ENCODE measurements at regions not wholly inside any gene's neighbourhood (a gene's known extent, or its start where the extent isn't known, plus 50 kb on each side); places are given as distances from the start of the nearest gene placed in this dataset.
"Not testable (repeated sequence)": the region's sequence is repeated elsewhere in the genome, so short reads cannot be mapped to it uniquely, and the experiment has no call there.

DNA sequence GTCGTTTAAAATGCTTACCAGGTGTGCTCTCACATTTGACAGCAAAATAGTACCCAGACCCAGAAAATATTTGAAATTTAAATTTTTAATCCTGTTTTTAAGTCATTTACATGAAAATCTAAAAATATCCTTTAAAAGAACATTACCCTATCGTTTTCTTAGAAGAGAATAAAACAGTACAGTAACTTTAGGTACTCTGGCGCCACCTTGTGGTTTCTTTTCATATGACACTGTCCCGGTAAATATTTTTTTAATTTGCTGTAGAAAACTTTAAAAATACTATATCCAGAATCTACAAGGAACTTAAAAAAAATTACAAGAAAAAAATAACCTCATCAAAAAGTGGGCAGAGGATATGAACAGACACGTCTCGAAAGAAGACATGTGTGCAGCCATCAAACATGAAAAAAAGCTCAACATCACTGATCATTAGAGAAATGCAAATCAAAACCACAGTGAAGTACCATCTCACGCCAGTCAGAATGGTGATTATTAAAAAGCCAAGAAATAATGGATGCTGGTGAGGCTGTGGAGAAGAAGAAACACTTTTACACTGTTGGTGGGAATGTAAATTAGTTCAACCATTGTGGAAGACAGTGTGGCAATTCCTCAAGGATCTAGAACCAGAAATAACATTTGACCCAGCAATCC is 129.2 kb downstream of the RGS21 start:
- Histone ChIP-seq H2AFZ (ENCODE audit: low read length, unreplicated experiment) (peak overlapping the region; percentile 6), H3K27me3 (ENCODE audit: insufficient read depth, low read length) (no peaks in the 10 kb centered on the region)

GRCh38 chr1:192448026-192448578 is 127.5 kb upstream of the RGS1 start:
- Histone ChIP-seq H3K4me1 (ENCODE audit: control insufficient read depth, insufficient read depth, low read length, unreplicated experiment) (peaks cover 16% of the 10 kb centered on the region), H3K27ac (ENCODE audit: low read depth, low read length) (no peak overlapping the region), H3K79me2 (ENCODE audit: control insufficient read depth, insufficient read depth, low read length, unreplicated experiment) (no peaks in the 10 kb centered on the region), H3K36me3 (ENCODE audit: insufficient read depth, low read length) (no peaks in the 10 kb centered on the region), H2AFZ (ENCODE audit: low read length, unreplicated experiment) (no peak overlapping the region), H3K27me3 (ENCODE audit: insufficient read depth, low read length) (no peaks in the 10 kb centered on the region), H3K4me3 (ENCODE audit: low read depth, low read length) (no peak overlapping the region)

More for the DNA sequence above, 129.2 kb downstream of the RGS21 start:
- Histone ChIP-seq H3K27ac (ENCODE audit: low read depth, low read length) (no peak overlapping the region), H3K4me1 (ENCODE audit: control insufficient read depth, insufficient read depth, low read length, unreplicated experiment) (peaks cover 25% of the 10 kb centered on the region), H3K36me3 (ENCODE audit: insufficient read depth, low read length) (no peaks in the 10 kb centered on the region), H3K4me3 (ENCODE audit: low read depth, low read length) (peak overlapping the region; percentile 45; the same call in 1 of the 2 replicates), H3K79me2 (ENCODE audit: control insufficient read depth, insufficient read depth, low read length, unreplicated experiment) (no peaks in the 10 kb centered on the region)

- Histone ChIP-seq H2AFZ (ENCODE audit: low read length, unreplicated experiment) (no peak overlapping the region), H3K4me3 (ENCODE audit: low read depth, low read length) (no peak overlapping the region), H3K36me3 (ENCODE audit: insufficient read depth, low read length) (no peaks in the 10 kb centered on the region), H3K4me1 (ENCODE audit: control insufficient read depth, insufficient read depth, low read length, unreplicated experiment) (no peaks in the 10 kb centered on the region), H3K27ac (ENCODE audit: low read depth, low read length) (no peak overlapping the region), H3K27me3 (ENCODE audit: insufficient read depth, low read length) (no peaks in the 10 kb centered on the region), H3K79me2 (ENCODE audit: control insufficient read depth, insufficient read depth, low read length, unreplicated experiment) (no peaks in the 10 kb centered on the region)
Measured at GRCh38 chr1:192453360-192453992, 122.1 kb upstream of the RGS1 start.

DNA sequence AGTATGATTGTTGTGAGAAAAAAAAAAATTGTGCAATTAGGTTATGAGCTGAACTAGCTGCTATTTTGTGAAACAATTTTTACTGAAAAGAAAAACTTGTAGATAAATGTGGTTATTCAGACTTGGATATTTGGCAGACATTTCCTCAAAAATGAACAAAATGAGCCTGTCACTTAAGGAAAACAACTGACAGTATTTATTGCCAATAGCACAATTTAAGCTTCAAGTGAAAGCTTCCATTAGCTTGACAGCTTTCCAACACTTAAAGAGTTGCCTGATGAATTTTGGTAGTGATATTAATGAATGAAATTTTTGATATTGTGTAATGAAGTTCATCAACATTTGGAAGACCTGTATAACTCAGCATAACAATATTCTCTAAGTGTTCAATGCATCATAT is 116.1 kb upstream of the RGS1 start:
- Histone ChIP-seq H2AFZ (ENCODE audit: low read length, unreplicated experiment) (no peak overlapping the region), H3K4me3 (ENCODE audit: low read depth, low read length) (no peak overlapping the region), H3K27ac (ENCODE audit: low read depth, low read length) (no peak overlapping the region), H3K4me1 (ENCODE audit: control insufficient read depth, insufficient read depth, low read length, unreplicated experiment) (no peaks in the 10 kb centered on the region), H3K79me2 (ENCODE audit: control insufficient read depth, insufficient read depth, low read length, unreplicated experiment) (no peaks in the 10 kb centered on the region), H3K36me3 (ENCODE audit: insufficient read depth, low read length) (no peaks in the 10 kb centered on the region), H3K27me3 (ENCODE audit: insufficient read depth, low read length) (no peaks in the 10 kb centered on the region)

- Histone ChIP-seq H2AFZ (ENCODE audit: low read length, unreplicated experiment) (no peak overlapping the region), H3K4me3 (ENCODE audit: low read depth, low read length) (no peak overlapping the region), H3K27me3 (ENCODE audit: insufficient read depth, low read length) (no peaks in the 10 kb centered on the region), H3K36me3 (ENCODE audit: insufficient read depth, low read length) (no peaks in the 10 kb centered on the region), H3K27ac (ENCODE audit: low read depth, low read length) (no peak overlapping the region), H3K79me2 (ENCODE audit: control insufficient read depth, insufficient read depth, low read length, unreplicated experiment) (no peaks in the 10 kb centered on the region), H3K4me1 (ENCODE audit: control insufficient read depth, insufficient read depth, low read length, unreplicated experiment) (no peaks in the 10 kb centered on the region)
Measured at GRCh38 chr1:192461684-192462083, 113.9 kb upstream of the RGS1 start.

- no peaks in the 10 kb centered on the region for H3K79me2 ChIP-seq (ENCODE audit: control insufficient read depth, insufficient read depth, low read length, unreplicated experiment)
- no peaks in the 10 kb centered on the region for H3K36me3 ChIP-seq (ENCODE audit: insufficient read depth, low read length)
- H3K4me3 ChIP-seq (ENCODE audit: low read depth, low read length): no peak overlapping the region
- H2AFZ ChIP-seq (ENCODE audit: low read length, unreplicated experiment): no peak overlapping the region
- H3K4me1 ChIP-seq (ENCODE audit: control insufficient read depth, insufficient read depth, low read length, unreplicated experiment): no peaks in the 10 kb centered on the region
- no peaks in the 10 kb centered on the region for H3K27me3 ChIP-seq (ENCODE audit: insufficient read depth, low read length)
- H3K27ac ChIP-seq (ENCODE audit: low read depth, low read length): no peak overlapping the region
Measured at GRCh38 chr1:192462616-192463015, 113.0 kb upstream of the RGS1 start.

DNA sequence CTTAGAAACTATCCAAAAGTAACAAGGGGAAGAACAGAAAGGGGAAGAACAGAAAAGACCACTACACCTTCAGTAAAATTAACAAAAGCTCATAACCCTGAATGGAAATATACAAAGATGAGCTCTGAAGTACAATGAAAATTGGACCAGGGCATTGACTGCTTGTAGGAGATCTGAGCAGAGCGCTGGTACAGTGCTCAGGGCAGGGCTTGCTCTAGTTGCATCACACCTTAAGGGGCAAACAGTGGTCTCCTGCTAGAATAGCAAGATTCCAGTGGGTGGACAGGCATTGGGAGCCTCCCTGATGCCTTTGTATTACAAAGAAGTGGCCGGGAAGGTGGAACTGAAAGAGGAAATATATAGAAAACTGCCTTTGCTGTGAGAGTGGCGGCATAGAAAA is 111.9 kb upstream of the RGS1 start:
- Histone ChIP-seq H3K36me3 (ENCODE audit: insufficient read depth, low read length) (no peaks in the 10 kb centered on the region), H3K27me3 (ENCODE audit: insufficient read depth, low read length) (peaks cover 8% of the 10 kb centered on the region; the same call in 1 of the 2 replicates), H3K79me2 (ENCODE audit: control insufficient read depth, insufficient read depth, low read length, unreplicated experiment) (no peaks in the 10 kb centered on the region), H3K4me1 (ENCODE audit: control insufficient read depth, insufficient read depth, low read length, unreplicated experiment) (no peaks in the 10 kb centered on the region), H3K27ac (ENCODE audit: low read depth, low read length) (no peak overlapping the region), H3K4me3 (ENCODE audit: low read depth, low read length) (no peak overlapping the region), H2AFZ (ENCODE audit: low read length, unreplicated experiment) (no peak overlapping the region)

GRCh38 chr1:192465221-192465620 is 110.4 kb upstream of the RGS1 start:
- H3K4me1 ChIP-seq (ENCODE audit: control insufficient read depth, insufficient read depth, low read length, unreplicated experiment); H3K79me2 ChIP-seq (ENCODE audit: control insufficient read depth, insufficient read depth, low read length, unreplicated experiment); H3K36me3 ChIP-seq (ENCODE audit: insufficient read depth, low read length); H2AFZ ChIP-seq (ENCODE audit: low read length, unreplicated experiment); H3K27ac ChIP-seq (ENCODE audit: low read depth, low read length); H3K4me3 ChIP-seq (ENCODE audit: low read depth, low read length): not testable (repeated sequence)
- peaks cover 21% of the 10 kb centered on the region; the same call in 1 of the 2 replicates for H3K27me3 ChIP-seq (ENCODE audit: insufficient read depth, low read length)

- no peak overlapping the region for H2AFZ ChIP-seq (ENCODE audit: low read length, unreplicated experiment)
- H3K4me3 ChIP-seq (ENCODE audit: low read depth, low read length): no peak overlapping the region
- H3K27ac ChIP-seq (ENCODE audit: low read depth, low read length): no peak overlapping the region
- no peaks in the 10 kb centered on the region for H3K79me2 ChIP-seq (ENCODE audit: control insufficient read depth, insufficient read depth, low read length, unreplicated experiment)
- no peaks in the 10 kb centered on the region for H3K36me3 ChIP-seq (ENCODE audit: insufficient read depth, low read length)
- peaks cover 15% of the 10 kb centered on the region; the same call in 1 of the 2 replicates for H3K27me3 ChIP-seq (ENCODE audit: insufficient read depth, low read length)
- peaks cover 3% of the 10 kb centered on the region for H3K4me1 ChIP-seq (ENCODE audit: control insufficient read depth, insufficient read depth, low read length, unreplicated experiment)
Measured at GRCh38 chr1:192474080-192474683, 101.4 kb upstream of the RGS1 start.

DNA sequence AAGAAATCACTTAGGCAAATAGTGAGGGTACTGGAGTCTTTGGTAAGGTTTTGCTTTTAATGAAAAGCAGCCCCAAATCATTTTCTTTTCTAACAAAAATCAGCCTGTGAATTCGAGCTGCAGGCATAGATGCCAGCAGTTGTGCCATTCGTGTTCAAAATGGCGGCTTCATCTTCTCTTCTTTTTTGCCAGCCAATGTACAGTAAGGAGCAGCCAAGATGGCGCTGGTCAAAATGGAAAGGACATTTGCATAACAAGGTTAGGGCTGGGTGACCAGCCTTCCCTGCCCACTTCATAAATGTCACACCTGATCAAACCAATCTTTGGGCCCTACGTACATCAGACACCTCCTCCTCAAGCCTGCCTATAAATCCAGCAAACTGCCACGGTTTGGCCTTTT is 100.2 kb upstream of the RGS1 start:
- H3K4me1 ChIP-seq (ENCODE audit: control insufficient read depth, insufficient read depth, low read length, unreplicated experiment): peaks cover 3% of the 10 kb centered on the region
- H2AFZ ChIP-seq (ENCODE audit: low read length, unreplicated experiment): no peak overlapping the region
- no peak overlapping the region for H3K27ac ChIP-seq (ENCODE audit: low read depth, low read length)
- H3K27me3 ChIP-seq (ENCODE audit: insufficient read depth, low read length): 0 out of 2 replicates have a peak, but pooled peaks cover 3% of the 10 kb centered on the region
- no peak overlapping the region for H3K4me3 ChIP-seq (ENCODE audit: low read depth, low read length)
- H3K79me2 ChIP-seq (ENCODE audit: control insufficient read depth, insufficient read depth, low read length, unreplicated experiment): no peaks in the 10 kb centered on the region
- H3K36me3 ChIP-seq (ENCODE audit: insufficient read depth, low read length): no peaks in the 10 kb centered on the region

All from ACC112 (cell line).